ENCODE measurements at regions not wholly inside any gene's neighbourhood (a gene's known extent, or its start where the extent isn't known, plus 50 kb on each side); places are given as distances from the start of the nearest gene placed in this dataset.
A peak's percentile ranks its signal among the peaks of the same experiment; 100 is the strongest.

DNA sequence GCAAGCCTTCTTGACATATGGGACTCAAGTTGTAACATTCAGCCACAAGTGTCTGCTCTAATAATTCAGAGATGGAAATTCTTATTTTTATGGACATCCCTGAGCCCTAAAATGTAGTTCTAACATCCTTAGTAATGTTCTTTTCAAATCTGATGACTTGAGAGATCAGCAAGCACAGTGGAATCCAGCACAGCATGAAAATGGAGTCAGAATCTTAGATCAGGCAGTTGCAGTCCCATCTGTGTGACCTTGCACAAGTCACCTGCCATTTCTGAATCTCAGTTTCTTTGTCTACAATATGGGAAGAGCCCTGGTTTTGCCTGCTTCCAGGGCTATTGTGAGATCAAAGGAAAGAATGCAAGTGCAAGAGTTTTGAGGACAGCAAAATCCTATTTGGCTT lies 183.9 kb upstream of the LPP start:
- no TSS peak for BruUV-seq (replicated peaks)
- POLR2A ChIA-PET: interaction anchor here (0.5 kb wide), 1 partner anchor 136 kb away, joined by 5 read pairs; no protein-coding TSS in a partner anchor

GRCh38 chr3:187971629-187972028 lies 182.3 kb upstream of the LPP start:
- DNase-seq: peak in 1 of 2 experiments; percentile 40
- peaks cover 16% of the 10 kb centered on the region for H3K4me1 Mint-ChIP-seq (ENCODE audit: low read depth, unreplicated experiment)
- H3K36me3 ChIP-seq (ENCODE audit: control insufficient read depth, insufficient read depth, low read length): no peaks in the 10 kb centered on the region
- no peaks in the 10 kb centered on the region for H3K9me3 Mint-ChIP-seq (ENCODE audit: unreplicated experiment)
- no peaks in the 10 kb centered on the region for H3K27me3 Mint-ChIP-seq (ENCODE audit: insufficient read depth, unreplicated experiment)
- peak in 1 of 2 experiments; percentile 36 for TF ChIP-seq CTCF (IDR thresholded peaks at IDR 0.05; ENCODE audit: insufficient read depth in 1 of 2, low read depth in 1 of 2, low read length in 1 of 2, severe bottlenecking in 1 of 2, unreplicated experiment in 1 of 2)
- H3K4me3 Mint-ChIP-seq (ENCODE audit: unreplicated experiment): no peak overlapping the region
- ChIA-PET POLR2A (no interaction called here), CTCF (interaction anchor here (0.6 kb wide), 1 partner anchor 226 kb away, joined by 5 read pairs; no protein-coding TSS in a partner anchor)
- H3K9me3 ChIP-seq: no peaks in the 10 kb centered on the region
- no peaks in the 10 kb centered on the region for H3K36me3 Mint-ChIP-seq (ENCODE audit: insufficient read depth, unreplicated experiment)
- no TSS peak for BruUV-seq (replicated peaks)
- intact Hi-C loops (cut with micrococcal nuclease; ENCODE audit: unreplicated experiment): no loop called here
- H3K27me3 ChIP-seq (replicated peaks; ENCODE audit: control insufficient read depth, insufficient read depth, low read length): no peaks in the 10 kb centered on the region
- H3K4me3 ChIP-seq (ENCODE audit: low read depth, low read length): no peak overlapping the region
- no peaks in the 10 kb centered on the region; the same call in 1 of the 2 replicates for H3K4me1 ChIP-seq
- H3K27ac Mint-ChIP-seq (ENCODE audit: unreplicated experiment): no peak overlapping the region

More for the DNA sequence above, 183.9 kb upstream of the LPP start:
- no peaks in the 10 kb centered on the region for H3K27me3 ChIP-seq (replicated peaks; ENCODE audit: control insufficient read depth, insufficient read depth, low read length)
- Mint-ChIP-seq H3K9me3 (ENCODE audit: unreplicated experiment) (no peaks in the 10 kb centered on the region), H3K27me3 (ENCODE audit: insufficient read depth, unreplicated experiment) (no peaks in the 10 kb centered on the region), H3K4me1 (ENCODE audit: low read depth, unreplicated experiment) (peaks cover 11% of the 10 kb centered on the region), H3K36me3 (ENCODE audit: insufficient read depth, unreplicated experiment) (no peaks in the 10 kb centered on the region), H3K4me3 (ENCODE audit: unreplicated experiment) (no peak overlapping the region), H3K27ac (ENCODE audit: unreplicated experiment) (no peak overlapping the region)
- no peaks in the 10 kb centered on the region for H3K9me3 ChIP-seq
- H3K36me3 ChIP-seq (ENCODE audit: control insufficient read depth, insufficient read depth, low read length): no peaks in the 10 kb centered on the region
- CTCF ChIA-PET: no interaction called here
- peaks cover under 1% of the 10 kb centered on the region; the same call in 1 of the 2 replicates for H3K4me1 ChIP-seq
- no peak for TF ChIP-seq CTCF (IDR thresholded peaks at IDR 0.05; ENCODE audit: insufficient read depth in 1 of 2, low read depth in 1 of 2, low read length in 1 of 2, severe bottlenecking in 1 of 2, unreplicated experiment in 1 of 2)
- no peak for DNase-seq
- no peak overlapping the region for H3K4me3 ChIP-seq (ENCODE audit: low read depth, low read length)
- intact Hi-C loops (cut with micrococcal nuclease; ENCODE audit: unreplicated experiment): no loop called here

DNA sequence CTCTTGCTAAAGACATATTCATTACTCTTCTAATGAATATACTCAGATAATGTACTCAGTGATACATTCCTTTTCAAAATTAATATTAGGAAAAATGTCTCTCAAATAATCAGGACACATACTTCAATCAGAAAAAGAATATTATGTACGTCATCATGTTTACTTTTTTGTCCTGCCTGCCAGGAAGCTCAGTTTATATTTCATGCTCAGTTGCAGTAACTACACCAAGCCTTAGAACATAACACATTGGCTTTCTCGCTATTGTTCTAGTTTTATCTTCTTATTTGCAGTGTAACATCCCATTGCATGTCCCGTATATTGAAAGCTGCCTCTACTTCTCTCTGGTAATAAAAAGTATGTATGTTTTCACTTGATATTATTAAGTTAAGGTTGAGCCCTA lies 181.5 kb upstream of the LPP start:
- Mint-ChIP-seq H3K4me3 (ENCODE audit: unreplicated experiment) (no peak overlapping the region), H3K9me3 (ENCODE audit: unreplicated experiment) (no peaks in the 10 kb centered on the region), H3K27ac (ENCODE audit: unreplicated experiment) (no peak overlapping the region), H3K4me1 (ENCODE audit: low read depth, unreplicated experiment) (peaks cover 16% of the 10 kb centered on the region), H3K27me3 (ENCODE audit: insufficient read depth, unreplicated experiment) (no peaks in the 10 kb centered on the region), H3K36me3 (ENCODE audit: insufficient read depth, unreplicated experiment) (no peaks in the 10 kb centered on the region)
- ChIA-PET CTCF (no interaction called here), POLR2A (no interaction called here)
- Histone ChIP-seq H3K27me3 (replicated peaks; ENCODE audit: control insufficient read depth, insufficient read depth, low read length) (no peaks in the 10 kb centered on the region), H3K4me3 (ENCODE audit: low read depth, low read length) (no peak overlapping the region), H3K4me1 (no peaks in the 10 kb centered on the region; the same call in 1 of the 2 replicates), H3K36me3 (ENCODE audit: control insufficient read depth, insufficient read depth, low read length) (no peaks in the 10 kb centered on the region), H3K9me3 (peaks cover under 1% of the 10 kb centered on the region; the same call in 1 of the 2 replicates)
- intact Hi-C loops (cut with micrococcal nuclease; ENCODE audit: unreplicated experiment): no loop called here
- no peak for TF ChIP-seq CTCF (IDR thresholded peaks at IDR 0.05; ENCODE audit: insufficient read depth in 1 of 2, low read depth in 1 of 2, low read length in 1 of 2, severe bottlenecking in 1 of 2, unreplicated experiment in 1 of 2)
- BruUV-seq (replicated peaks): no TSS peak
- no peak for DNase-seq

Measured in Caco-2 (cell line).